Epithelial cell of esophagus (primary cell): ENCODE measurements at regions not wholly inside any gene's neighbourhood (a gene's known extent, or its start where the extent isn't known, plus 50 kb on each side); places are given as distances from the start of the nearest gene placed in this dataset.
A peak's percentile ranks its signal among the peaks of the same experiment; 100 is the strongest.

Source experiments
- DNase-seq: peaks from one replicate; pipeline ENCODE4 v3.0.0; 2010; ENCODE audit warnings: low read depth
- H3K4me3 ChIP-seq: 2 replicates; pipeline ENCODE4 v1.5.1; 2011; ENCODE audit warnings: mild to moderate bottlenecking, low read length, control low read depth
- TF ChIP-seq, protein P1 (sequence below): IDR thresholded peaks from 2 replicates; pipeline ENCODE4 v1.5.1; 2011; ENCODE audit warnings: low read depth, mild to moderate bottlenecking, low read length, control low read depth, inconsistent platforms; ENCODE audit not compliant: insufficient read depth; ENCODE audit errors: missing control alignments

DNA sequence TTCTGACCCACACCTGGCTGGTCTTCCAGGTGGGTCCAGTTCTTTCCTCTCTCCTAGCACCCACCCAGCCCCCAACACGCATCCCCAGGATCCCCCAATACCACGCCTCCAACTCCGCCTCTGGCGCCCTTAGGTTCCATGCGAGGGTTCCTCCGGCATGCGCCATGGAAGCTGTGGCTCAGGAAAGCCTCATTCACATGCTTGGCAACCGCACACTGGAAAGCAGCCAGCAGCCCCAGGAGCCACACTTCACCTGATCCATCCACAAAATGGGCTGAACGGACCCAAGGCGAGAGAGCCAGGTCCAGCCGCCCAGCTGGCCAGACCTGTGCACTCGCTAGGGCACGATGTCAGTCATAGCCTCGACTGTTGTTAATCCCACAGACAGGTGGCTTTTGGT lies 161.2 kb downstream of the PSMG1 start:
- TF ChIP-seq, protein P1, sequence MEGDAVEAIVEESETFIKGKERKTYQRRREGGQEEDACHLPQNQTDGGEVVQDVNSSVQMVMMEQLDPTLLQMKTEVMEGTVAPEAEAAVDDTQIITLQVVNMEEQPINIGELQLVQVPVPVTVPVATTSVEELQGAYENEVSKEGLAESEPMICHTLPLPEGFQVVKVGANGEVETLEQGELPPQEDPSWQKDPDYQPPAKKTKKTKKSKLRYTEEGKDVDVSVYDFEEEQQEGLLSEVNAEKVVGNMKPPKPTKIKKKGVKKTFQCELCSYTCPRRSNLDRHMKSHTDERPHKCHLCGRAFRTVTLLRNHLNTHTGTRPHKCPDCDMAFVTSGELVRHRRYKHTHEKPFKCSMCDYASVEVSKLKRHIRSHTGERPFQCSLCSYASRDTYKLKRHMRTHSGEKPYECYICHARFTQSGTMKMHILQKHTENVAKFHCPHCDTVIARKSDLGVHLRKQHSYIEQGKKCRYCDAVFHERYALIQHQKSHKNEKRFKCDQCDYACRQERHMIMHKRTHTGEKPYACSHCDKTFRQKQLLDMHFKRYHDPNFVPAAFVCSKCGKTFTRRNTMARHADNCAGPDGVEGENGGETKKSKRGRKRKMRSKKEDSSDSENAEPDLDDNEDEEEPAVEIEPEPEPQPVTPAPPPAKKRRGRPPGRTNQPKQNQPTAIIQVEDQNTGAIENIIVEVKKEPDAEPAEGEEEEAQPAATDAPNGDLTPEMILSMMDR = no peak
- no peak overlapping the region for H3K4me3 ChIP-seq
- no peak for DNase-seq

DNA sequence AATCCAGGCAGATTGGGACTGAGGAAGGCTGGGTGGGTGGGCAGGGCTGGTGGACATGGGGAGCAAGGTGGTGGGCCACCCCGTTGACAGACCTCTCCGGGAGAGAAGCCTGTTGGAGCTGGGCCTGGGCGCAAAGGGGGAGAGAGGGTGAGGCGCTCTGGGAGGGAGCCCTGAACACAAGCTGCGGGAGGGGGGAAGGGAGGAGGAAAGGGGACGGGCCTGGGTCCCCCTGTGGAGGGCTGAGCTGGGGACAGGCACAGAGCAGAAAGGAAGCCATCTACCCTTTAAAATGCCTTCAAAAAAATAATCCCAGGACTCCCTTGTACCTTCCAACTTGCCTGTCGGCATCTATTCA lies 161.8 kb downstream of the PSMG1 start:
- H3K4me3 ChIP-seq = no peak overlapping the region
- TF ChIP-seq, protein P1 = no peak
- no peak for DNase-seq

DNA sequence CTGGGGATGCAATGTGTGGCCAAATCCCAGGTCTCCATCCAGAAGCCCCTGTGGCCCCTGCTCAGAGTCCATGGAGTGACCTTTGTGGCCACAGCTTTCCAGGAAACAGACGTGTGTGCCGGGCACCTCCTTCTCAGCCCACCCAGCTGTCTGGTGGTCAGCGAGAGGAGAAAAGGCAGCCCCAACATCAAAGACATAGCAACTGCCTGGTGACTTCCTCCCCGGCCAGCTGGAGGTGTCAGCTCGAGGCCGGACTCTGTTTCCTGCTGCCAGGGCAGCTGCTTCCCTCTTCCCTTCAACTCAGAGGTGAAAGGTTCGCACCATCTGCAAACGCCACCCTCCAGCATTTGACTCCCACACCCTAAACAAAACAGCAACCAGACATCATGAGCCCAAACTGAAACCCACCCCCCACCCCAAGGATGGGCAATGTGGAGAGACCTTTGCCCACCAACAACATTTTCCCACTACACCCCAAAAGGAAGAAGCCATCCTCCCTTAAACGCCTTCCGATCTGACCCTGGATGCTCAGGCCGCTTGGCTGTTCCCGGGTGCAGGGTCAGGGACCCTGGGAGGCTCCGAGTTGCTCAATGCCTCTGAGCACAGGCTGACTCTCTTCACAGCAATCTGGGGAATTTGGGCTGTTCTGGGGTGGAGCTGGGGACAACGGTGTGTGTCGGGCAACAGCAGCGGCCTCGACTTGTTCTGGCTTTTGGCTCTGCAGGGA lies 162.3 kb downstream of the PSMG1 start:
- DNase-seq = peak; percentile 89
- no peak overlapping the region for H3K4me3 ChIP-seq
- TF ChIP-seq, protein P1 = no peak

DNA sequence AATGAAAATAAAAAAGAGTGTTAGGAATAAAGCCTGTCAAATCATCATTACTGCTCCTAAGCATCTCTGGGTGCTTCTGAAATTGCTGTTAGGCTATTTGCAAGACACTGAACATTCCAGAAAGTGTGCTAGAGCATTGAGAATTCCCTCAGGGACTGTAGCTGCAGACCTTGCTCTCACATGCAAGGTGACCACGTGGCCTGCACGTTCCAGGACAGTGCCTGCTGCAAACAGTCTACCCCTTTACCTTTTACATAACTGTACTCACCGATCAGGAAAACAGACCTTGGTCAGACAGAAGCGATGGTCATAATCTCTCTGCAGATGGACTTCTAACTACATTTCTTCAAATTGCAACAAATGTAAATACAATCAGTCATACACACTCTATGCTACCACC lies 164.5 kb downstream of the PSMG1 start:
- TF ChIP-seq, protein P1 = no peak
- no peak for DNase-seq

DNA sequence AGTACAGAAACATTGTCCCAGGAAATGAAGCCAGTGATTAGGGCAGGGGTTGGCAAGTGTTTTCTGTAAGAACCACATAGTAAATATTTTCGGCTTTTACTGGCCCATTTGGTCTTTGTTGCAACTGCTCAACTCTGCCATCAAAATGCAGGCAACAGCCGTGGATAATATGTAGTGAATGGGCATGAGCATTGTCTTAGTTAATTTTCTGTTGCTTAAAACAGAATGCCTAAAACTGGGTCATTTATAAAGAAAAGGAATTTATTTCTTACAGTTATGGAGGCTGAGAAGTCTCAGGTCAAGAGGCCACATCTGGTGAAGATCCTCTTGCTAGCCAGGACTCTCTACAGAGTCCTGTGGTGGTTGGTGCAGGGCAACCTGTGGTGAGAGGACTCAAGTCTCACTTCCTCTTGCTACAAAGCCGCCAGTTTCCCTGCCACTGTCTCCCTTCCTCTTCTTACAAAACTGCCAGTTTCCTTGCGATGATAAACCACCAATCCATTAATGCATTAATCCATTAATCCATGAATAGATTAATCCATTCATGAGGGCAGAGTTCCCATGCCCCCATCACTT lies 166.4 kb downstream of the PSMG1 start:
- TF ChIP-seq, protein P1 = no peak
- no peak for DNase-seq
- no peak overlapping the region for H3K4me3 ChIP-seq

More for the DNA sequence above, 164.5 kb downstream of the PSMG1 start:
- H3K4me3 ChIP-seq = no peak overlapping the region

DNA sequence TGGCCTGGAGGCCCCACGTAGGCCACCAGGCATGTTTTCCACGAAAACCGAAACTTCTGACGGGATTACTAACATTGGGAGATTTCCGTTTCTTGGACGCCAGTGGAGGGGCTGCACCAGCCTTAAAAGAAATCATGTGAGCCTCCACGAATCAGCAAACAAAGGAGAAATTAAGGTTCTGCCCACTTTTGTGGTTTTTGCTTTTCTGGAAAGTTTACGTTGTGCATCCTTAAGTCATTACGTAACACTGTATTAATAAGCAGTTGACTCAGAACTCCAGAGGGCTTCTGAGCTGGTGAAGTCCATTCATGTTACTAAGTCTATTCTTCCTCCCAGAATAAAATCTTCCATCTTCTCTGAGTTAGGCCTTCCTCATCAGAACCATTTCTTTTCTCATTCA lies 168.5 kb downstream of the PSMG1 start:
- TF ChIP-seq, protein P1 = no peak
- DNase-seq = peak; percentile 96
- no peak overlapping the region for H3K4me3 ChIP-seq
